Activated CD4-positive, alpha-beta T cell treated with anti-CD3 and anti-CD28 coated beads, Interleukin-2, Interleukin-6, amounts not matched to agents 100 ng/mL and 50 ng/mL, durations not matched to agents 16 hours and 8 hours (primary cell): ENCODE measurements at regions not wholly inside any gene's neighbourhood (a gene's known extent, or its start where the extent isn't known, plus 50 kb on each side); places are given as distances from the start of the nearest gene placed in this dataset.
"Not testable (repeated sequence)": the region's sequence is repeated elsewhere in the genome, so short reads cannot be mapped to it uniquely, and the experiment has no call there.

Source experiments
- DNase-seq: peaks from one replicate; pipeline ENCODE4 v3.0.0-alpha.2; 2020

- DNase-seq = no peak
Measured at GRCh38 chr2:129191530-129191929, 787.9 kb upstream of the RAB6C start.

GRCh38 chr2:129192117-129192516, 787.3 kb upstream of the RAB6C start:
- no peak for DNase-seq

- no peak for DNase-seq
Measured at GRCh38 chr2:129192841-129193253, 786.6 kb upstream of the RAB6C start.

GRCh38 chr2:129193961-129194360, 785.5 kb upstream of the RAB6C start:
- DNase-seq = no peak

- no peak for DNase-seq
Measured at GRCh38 chr2:129199501-129199900, 780.0 kb upstream of the RAB6C start.

GRCh38 chr2:129201696-129202095, 777.8 kb upstream of the RAB6C start:
- no peak for DNase-seq

- DNase-seq = no peak
Measured at GRCh38 chr2:129203331-129203730, 776.1 kb upstream of the RAB6C start.

GRCh38 chr2:129204581-129204980, 774.9 kb upstream of the RAB6C start:
- DNase-seq = not testable (repeated sequence)

DNA sequence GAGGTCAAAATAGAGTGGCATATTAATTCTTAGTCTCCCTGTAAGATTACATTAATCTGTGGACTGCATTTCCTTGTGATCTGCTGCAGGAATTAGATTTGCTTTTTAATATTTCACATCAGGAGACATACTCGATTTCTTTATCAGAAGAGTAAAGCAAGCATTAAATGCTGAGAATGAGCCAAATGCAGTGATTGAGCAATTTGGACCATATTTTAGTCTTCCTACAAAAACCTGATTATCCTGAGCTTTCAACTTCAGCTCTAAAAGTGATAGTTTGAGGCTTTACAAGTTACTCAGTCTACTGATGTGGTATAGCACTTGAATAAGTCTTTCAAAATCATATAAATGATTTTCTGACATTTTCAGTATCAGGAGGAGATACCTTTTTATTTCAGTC, 774.3 kb upstream of the RAB6C start:
- no peak for DNase-seq

GRCh38 chr2:129205766-129206165, 773.7 kb upstream of the RAB6C start:
- no peak for DNase-seq

DNA sequence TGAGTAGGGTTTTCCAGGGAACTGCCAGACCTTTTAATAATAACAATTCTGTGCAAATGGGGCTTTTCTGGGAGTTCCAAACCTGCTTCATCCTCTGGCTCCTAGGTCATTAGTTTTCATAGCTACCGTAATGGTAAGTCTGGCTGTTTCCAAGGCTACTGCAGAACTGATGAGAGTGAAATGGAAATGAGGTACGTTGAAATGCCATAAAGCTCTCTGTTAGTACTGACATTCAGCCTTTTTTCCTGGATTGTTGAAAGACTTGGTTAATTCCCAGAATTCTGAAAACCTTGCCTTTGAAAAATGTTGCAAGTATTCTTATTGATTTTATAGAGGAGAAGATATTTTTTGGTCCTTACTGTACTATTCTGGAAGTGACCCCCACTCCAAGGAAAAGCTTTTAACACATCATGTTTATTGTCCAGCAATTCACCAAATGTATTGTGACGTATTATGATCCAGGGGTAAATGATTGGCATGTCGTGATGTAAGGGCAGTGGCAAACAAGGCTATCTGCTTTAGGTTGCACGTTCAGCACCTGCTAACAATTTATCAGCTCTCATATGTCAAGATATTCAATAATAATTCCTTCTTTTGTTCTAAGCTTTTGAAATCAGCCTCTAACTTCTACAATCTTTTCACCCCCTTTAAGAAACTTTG, 767.0 kb upstream of the RAB6C start:
- DNase-seq = no peak

DNA sequence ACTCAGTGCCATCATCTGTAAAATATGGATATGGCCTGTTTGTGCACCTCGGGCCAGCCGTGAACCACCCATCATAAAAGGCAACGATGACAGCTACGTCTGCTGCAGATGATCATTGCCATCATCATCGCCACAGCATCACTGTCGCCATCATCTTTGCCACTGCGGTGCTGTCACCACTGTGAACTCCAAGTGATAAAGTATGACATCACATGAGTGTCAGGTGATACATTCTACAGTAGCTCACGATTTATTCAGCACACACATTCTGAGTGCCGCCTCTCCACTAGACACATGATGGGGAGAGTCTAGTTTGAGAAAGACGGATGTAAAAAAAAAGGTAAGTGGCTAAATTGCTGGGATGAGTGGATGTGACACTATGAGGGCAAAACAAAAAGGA, 755.4 kb upstream of the RAB6C start:
- no peak for DNase-seq

- no peak for DNase-seq
Measured at GRCh38 chr2:129224486-129224885, 755.0 kb upstream of the RAB6C start.

GRCh38 chr2:129229196-129229595, 750.3 kb upstream of the RAB6C start:
- no peak for DNase-seq

DNA sequence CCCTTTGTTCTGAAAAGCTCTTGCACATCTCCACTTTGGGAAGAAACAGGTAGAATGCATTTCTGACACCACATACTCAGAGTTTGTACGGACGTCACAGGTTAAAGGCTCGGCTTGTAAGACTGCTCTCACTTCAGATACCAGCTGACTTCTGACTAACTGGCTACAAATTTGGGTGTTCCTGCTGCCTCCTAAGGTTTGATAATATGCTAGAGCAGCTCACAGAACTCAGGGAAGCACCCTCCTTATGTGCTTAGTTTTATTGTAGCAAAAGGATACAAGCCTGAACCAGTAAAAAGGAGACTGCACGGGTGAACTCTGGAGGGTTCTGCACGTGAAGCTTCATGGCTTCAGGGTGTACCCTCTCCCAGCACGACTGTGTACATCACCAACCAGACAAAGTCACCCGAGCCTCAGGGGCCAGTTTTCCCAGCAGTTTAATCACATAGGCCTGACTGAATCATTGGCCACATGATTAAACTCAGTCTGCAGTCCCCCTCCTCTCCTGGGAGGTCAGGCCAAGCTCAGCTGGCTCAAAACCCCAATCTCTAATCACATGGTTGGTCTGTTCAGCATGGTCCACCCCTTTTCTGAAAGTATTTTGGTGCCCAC, 749.5 kb upstream of the RAB6C start:
- DNase-seq = no peak

DNA sequence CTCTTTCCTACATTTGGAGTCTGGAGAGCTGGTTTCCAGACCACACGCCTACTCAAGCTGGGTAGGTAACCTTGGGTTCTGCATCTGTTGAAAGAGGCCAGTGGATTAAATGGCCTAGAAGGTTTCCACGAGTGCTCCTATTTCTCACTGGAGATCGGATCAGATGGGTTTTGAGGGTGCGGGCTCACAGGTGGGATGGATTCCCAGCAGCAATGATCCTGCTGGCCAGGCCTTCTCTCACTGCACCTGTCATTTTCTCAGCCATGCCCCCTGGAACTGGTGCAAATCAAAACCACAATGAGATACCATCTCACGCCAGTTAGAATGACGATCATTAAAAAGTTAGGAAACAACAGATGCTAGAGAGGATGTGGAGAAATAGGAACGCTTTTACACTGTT, 747.5 kb upstream of the RAB6C start:
- DNase-seq = no peak

DNA sequence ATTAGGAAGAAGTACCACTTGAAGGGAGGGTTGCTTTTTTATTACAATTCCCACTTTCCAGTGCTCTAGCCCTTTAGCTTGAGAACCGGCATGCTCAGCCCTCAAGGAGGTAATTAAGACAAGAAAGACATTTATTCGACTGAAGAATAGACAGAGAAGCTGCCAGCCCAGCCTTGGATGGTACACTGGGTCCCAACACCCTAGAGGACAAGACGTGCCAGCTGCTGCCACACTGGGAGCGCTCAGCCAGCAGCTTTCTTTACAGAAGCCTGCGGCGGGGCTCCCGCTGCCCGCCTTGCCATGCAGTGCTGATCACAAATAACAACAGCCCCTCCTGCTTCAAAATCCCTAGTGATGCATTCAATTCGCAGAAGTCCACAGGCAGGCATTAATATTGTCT, 746.3 kb upstream of the RAB6C start:
- no peak for DNase-seq

- no peak for DNase-seq
Measured at GRCh38 chr2:129233751-129234406, 745.6 kb upstream of the RAB6C start.

GRCh38 chr2:129236601-129237000, 742.9 kb upstream of the RAB6C start:
- DNase-seq = no peak

DNA sequence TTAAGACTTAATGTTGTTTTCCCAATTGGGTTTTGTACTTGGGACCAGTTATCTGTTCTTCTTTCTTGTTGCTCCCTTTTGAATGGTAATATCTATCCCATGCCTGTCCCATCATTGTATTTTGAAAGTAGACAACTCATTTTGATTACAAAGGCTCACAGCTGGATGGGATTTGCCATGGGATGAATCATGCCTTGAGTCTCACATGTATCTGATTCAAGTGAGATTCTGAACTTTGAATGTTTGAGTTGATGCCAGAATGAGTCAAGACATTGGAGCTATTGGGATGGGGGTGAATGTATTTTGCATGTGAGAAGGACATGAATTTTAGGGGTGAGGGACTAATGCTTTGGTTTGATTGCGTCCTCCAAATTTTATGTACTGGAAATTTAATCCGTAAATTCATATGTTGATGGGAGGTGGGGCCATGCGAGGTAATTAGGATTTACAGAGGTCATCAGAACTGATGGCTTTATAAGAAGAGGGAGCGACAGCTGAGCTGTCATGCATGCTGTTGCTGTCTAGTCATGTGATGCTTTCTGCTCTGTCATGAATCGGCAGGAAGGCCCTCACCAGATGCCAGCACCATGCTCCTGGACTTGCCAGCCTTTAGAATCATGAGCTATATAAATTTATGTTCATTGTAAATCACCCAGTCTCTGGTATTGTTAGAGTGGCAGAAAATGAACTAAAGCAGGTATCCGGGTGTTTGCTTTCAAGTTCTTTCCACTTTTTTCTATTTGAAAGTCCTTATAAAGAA, 741.3 kb upstream of the RAB6C start:
- no peak for DNase-seq

- DNase-seq = no peak
Measured at GRCh38 chr2:129239141-129239540, 740.3 kb upstream of the RAB6C start.

DNA sequence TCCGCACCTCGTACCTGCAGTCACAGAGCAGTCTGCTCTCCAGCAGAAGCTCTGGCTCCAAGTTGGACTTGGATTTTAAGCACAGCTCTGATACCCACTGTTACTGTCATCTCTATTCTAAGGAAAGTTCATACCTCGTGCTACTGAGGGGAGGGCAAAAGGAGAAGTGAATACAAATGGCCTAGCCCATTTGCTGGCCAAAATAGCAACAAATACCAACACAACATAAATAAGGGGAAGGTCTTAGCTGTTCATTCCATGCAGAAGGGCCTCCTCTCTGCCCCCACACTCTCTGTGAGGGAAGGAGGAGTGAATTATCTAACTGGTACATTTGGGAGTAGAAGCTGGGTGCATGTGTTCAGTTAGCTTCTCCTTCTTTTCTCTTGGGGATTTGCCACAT, 739.4 kb upstream of the RAB6C start:
- no peak for DNase-seq

GRCh38 chr2:129242269-129242668, 737.2 kb upstream of the RAB6C start:
- no peak for DNase-seq

DNA sequence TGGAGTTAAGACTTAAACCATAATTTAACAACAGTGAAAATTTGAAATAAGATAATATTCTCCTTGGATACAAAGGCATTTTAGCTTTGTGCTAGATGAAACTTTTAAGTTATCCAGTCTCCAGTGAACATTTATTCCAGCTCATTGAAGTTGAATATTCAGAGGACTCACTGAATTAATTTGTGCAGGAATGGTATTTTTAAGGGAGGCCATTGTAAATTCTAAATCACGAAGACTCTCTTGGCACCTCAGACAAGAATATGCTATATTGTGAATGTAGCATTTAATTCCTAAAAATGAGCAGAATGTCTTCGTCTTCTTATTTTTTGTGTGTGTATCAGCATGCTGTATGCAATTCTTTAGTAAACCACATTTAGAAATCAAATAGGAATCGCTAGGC, 731.7 kb upstream of the RAB6C start:
- no peak for DNase-seq
